ENCODE measurements at regions not wholly inside any gene's neighbourhood (a gene's known extent, or its start where the extent isn't known, plus 50 kb on each side); places are given as distances from the start of the nearest gene placed in this dataset.

- TF ChIP-seq POLR2A (IDR thresholded peaks at IDR 0.05) (no peak), CTCF (IDR thresholded peaks at IDR 0.05) (no peak), EP300 (IDR thresholded peaks at IDR 0.05) (no peak)
Measured at GRCh38 chr20:6611911-6612605, 155.4 kb upstream of the BMP2 start.
